AG09309 (cell line): ENCODE measurements at regions not wholly inside any gene's neighbourhood (a gene's known extent, or its start where the extent isn't known, plus 50 kb on each side); places are given as distances from the start of the nearest gene placed in this dataset.

ENCODE experiments used
- DNase-seq: peaks from one replicate; pipeline ENCODE4 v3.0.0-alpha.2; 2010; ENCODE audit warnings: low read depth
- H3K4me3 ChIP-seq: 2 replicates; pipeline ENCODE4 v1.5.1; 2011; ENCODE audit warnings: mild to moderate bottlenecking, low read depth, low read length, moderate library complexity; ENCODE audit not compliant: control insufficient read depth
- CTCF ChIP-seq: IDR thresholded peaks from 2 replicates; pipeline ENCODE4 v1.5.1; 2011; ENCODE audit warnings: mild to moderate bottlenecking, low read depth, low read length, inconsistent platforms; ENCODE audit not compliant: insufficient read depth, control insufficient read depth; ENCODE audit errors: missing control alignments

- TF ChIP-seq CTCF: no peak
- DNase-seq: no peak
- no peak overlapping the region for H3K4me3 ChIP-seq
Measured at GRCh38 chr15:46552316-46552715, 917.5 kb downstream of the SQOR start.

GRCh38 chr15:46555547-46555946 is 920.7 kb downstream of the SQOR start:
- no peak overlapping the region for H3K4me3 ChIP-seq
- no peak for DNase-seq
- TF ChIP-seq CTCF: no peak

GRCh38 chr15:46556010-46556409 is 921.2 kb downstream of the SQOR start:
- no peak for DNase-seq
- TF ChIP-seq CTCF: no peak
- no peak overlapping the region for H3K4me3 ChIP-seq

GRCh38 chr15:46556559-46557379 is 921.9 kb downstream of the SQOR start:
- no peak for DNase-seq
- H3K4me3 ChIP-seq: no peak overlapping the region
- no peak for TF ChIP-seq CTCF

- no peak for TF ChIP-seq CTCF
- no peak for DNase-seq
- H3K4me3 ChIP-seq: no peak overlapping the region
Measured at GRCh38 chr15:46567968-46568367, 933.1 kb downstream of the SQOR start.

DNA sequence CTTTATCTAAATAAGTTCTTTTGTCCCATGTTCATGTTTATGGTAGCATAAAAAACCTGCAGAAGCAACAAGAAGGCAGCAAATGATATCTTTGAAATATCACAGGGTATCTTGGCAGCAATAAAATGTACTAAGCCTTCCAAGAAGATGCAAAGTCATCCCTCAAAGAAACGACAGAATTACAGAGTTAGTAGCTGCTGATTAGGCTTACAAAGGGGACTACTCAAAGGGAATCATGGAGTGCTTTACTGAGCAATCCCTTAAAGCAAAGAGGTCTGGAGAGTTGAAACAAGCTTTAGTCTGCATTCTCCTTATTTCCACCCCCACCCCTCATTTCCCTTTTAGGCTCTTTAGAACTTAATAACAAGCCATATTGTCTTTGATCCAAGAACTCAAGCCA is 935.0 kb downstream of the SQOR start:
- no peak for DNase-seq

More for the DNA sequence above, 935.0 kb downstream of the SQOR start:
- H3K4me3 ChIP-seq: no peak overlapping the region
- TF ChIP-seq CTCF: no peak
